HL-60 (cell line): ENCODE measurements at regions not wholly inside any gene's neighbourhood (a gene's known extent, or its start where the extent isn't known, plus 50 kb on each side); places are given as distances from the start of the nearest gene placed in this dataset.
"Not testable (repeated sequence)": the region's sequence is repeated elsewhere in the genome, so short reads cannot be mapped to it uniquely, and the experiment has no call there.

Experiments
- DNase-seq, 2 experiments: peaks; one replicate each; pipeline ENCODE4 v3.0.0-alpha.2; 2010 to 2020; ENCODE audit warnings: low read depth in 1 of 2, low spot score in 1 of 2
- H3K27ac ChIP-seq: fragments of 250-450 bp; sonication (Bioruptor Pico); replicated peaks from 2 replicates; pipeline ENCODE4 v1.5.1; 2020; ENCODE audit warnings: mild to moderate bottlenecking, moderate library complexity
- H3K27me3 ChIP-seq: fragments of 250-450 bp; sonication (Bioruptor Pico); 2 replicates; pipeline ENCODE4 v1.5.1; 2021; ENCODE audit warnings: mild to moderate bottlenecking, moderate library complexity; ENCODE audit not compliant: insufficient read depth, poor library complexity, severe bottlenecking
- H3K4me3 ChIP-seq: replicated peaks from 2 replicates; pipeline ENCODE4 v1.5.1; 2011; ENCODE audit warnings: mild to moderate bottlenecking, control low read depth, low read length; ENCODE audit not compliant: insufficient read depth
- GABPA ChIP-seq: IDR thresholded peaks from 2 replicates; pipeline ENCODE4 v1.6.1; 2012; ENCODE audit warnings: low read depth
- POLR2AphosphoS5 ChIP-seq: IDR thresholded peaks from 2 replicates; pipeline ENCODE4 v1.6.1; 2012; ENCODE audit warnings: low read depth
- SPI1 ChIP-seq: IDR thresholded peaks from 2 replicates; pipeline ENCODE4 v1.6.1; 2012; ENCODE audit warnings: low read depth, mild to moderate bottlenecking, borderline replicate concordance
- TF ChIP-seq, protein P1 (sequence below): IDR thresholded peaks from one replicate; pipeline ENCODE4 v1.5.1; 2011; ENCODE audit warnings: low read length, control low read depth, inconsistent platforms; ENCODE audit not compliant: insufficient read depth
- TF ChIP-seq, protein P2 (sequence below): IDR thresholded peaks from 2 replicates; pipeline ENCODE4 v1.6.1; 2012; ENCODE audit warnings: low read depth; ENCODE audit not compliant: insufficient replicate concordance

DNA sequence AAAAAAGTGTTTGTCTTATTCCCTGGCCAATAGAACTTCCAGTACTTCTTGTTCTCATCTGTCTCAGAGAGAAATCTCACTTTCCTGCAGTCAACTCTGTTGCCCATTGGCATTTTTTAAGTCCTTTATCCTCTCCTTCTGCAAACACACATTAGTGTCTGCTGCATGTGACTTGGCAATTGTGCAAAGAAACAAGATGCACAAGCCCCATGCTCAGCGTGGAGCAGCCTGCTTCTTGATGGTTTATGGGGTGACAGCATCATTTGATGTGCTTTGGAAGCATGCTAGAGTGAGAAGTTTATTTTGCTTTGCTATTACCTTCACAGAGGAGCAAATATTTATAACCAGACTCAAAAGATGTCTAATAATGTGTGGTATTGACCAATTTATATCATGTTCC, 238.2 kb downstream of the FAT3 start:
- H3K27ac ChIP-seq: no peak overlapping the region
- TF ChIP-seq SPI1: no peak
- TF ChIP-seq GABPA: no peak
- no peak for TF ChIP-seq POLR2AphosphoS5
- TF ChIP-seq, protein P1, sequence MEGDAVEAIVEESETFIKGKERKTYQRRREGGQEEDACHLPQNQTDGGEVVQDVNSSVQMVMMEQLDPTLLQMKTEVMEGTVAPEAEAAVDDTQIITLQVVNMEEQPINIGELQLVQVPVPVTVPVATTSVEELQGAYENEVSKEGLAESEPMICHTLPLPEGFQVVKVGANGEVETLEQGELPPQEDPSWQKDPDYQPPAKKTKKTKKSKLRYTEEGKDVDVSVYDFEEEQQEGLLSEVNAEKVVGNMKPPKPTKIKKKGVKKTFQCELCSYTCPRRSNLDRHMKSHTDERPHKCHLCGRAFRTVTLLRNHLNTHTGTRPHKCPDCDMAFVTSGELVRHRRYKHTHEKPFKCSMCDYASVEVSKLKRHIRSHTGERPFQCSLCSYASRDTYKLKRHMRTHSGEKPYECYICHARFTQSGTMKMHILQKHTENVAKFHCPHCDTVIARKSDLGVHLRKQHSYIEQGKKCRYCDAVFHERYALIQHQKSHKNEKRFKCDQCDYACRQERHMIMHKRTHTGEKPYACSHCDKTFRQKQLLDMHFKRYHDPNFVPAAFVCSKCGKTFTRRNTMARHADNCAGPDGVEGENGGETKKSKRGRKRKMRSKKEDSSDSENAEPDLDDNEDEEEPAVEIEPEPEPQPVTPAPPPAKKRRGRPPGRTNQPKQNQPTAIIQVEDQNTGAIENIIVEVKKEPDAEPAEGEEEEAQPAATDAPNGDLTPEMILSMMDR: no peak
- TF ChIP-seq, protein P2, sequence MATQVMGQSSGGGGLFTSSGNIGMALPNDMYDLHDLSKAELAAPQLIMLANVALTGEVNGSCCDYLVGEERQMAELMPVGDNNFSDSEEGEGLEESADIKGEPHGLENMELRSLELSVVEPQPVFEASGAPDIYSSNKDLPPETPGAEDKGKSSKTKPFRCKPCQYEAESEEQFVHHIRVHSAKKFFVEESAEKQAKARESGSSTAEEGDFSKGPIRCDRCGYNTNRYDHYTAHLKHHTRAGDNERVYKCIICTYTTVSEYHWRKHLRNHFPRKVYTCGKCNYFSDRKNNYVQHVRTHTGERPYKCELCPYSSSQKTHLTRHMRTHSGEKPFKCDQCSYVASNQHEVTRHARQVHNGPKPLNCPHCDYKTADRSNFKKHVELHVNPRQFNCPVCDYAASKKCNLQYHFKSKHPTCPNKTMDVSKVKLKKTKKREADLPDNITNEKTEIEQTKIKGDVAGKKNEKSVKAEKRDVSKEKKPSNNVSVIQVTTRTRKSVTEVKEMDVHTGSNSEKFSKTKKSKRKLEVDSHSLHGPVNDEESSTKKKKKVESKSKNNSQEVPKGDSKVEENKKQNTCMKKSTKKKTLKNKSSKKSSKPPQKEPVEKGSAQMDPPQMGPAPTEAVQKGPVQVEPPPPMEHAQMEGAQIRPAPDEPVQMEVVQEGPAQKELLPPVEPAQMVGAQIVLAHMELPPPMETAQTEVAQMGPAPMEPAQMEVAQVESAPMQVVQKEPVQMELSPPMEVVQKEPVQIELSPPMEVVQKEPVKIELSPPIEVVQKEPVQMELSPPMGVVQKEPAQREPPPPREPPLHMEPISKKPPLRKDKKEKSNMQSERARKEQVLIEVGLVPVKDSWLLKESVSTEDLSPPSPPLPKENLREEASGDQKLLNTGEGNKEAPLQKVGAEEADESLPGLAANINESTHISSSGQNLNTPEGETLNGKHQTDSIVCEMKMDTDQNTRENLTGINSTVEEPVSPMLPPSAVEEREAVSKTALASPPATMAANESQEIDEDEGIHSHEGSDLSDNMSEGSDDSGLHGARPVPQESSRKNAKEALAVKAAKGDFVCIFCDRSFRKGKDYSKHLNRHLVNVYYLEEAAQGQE: no peak
- no peaks in the 10 kb centered on the region for H3K27me3 ChIP-seq
- H3K4me3 ChIP-seq: no peak overlapping the region
- DNase-seq: no peak

DNA sequence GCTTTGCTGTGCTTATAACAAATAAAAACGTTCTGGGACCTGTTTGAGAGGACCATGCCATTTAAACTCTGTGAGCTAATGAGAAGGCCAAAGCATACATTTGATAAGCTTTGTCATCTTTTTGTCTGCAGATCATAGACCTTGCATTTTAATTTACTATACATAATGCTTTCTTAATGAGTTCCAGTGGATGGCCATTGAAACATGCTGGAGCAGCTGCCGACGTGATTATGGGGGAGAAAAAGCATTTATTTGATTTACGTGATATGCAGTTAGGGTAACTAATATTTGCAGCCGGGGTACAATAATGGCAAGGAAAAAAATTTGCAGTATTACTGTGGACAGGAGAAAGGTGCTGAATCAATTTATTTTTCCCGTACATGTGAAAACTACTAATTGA, 240.2 kb downstream of the FAT3 start:
- Histone ChIP-seq H3K4me3 (no peak overlapping the region), H3K27me3 (no peaks in the 10 kb centered on the region), H3K27ac (no peak overlapping the region)
- TF ChIP-seq POLR2AphosphoS5: no peak
- TF ChIP-seq, protein P2: no peak
- TF ChIP-seq, protein P1: no peak
- TF ChIP-seq SPI1: no peak
- TF ChIP-seq GABPA: no peak
- DNase-seq: no peak

DNA sequence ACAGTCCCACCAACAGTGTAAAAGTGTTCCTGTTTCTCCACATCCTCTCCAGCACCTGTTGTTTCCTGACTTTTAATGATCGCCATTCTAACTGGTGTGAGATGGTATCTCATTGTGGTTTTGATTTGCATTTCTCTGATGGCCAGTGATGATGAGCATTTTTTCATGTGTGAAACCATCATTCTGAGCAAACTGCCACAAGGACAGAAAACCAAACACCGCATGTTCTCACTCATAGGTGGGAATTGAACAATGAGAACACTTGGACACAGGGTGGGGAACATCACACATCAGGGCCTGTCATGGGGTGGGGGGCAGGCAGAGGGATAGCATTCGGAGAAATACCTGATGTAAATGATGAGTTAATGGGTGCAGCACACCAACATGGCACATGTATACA, 240.8 kb downstream of the FAT3 start:
- not testable (repeated sequence) for H3K27ac ChIP-seq, DNase-seq, H3K27me3 ChIP-seq, H3K4me3 ChIP-seq

DNA sequence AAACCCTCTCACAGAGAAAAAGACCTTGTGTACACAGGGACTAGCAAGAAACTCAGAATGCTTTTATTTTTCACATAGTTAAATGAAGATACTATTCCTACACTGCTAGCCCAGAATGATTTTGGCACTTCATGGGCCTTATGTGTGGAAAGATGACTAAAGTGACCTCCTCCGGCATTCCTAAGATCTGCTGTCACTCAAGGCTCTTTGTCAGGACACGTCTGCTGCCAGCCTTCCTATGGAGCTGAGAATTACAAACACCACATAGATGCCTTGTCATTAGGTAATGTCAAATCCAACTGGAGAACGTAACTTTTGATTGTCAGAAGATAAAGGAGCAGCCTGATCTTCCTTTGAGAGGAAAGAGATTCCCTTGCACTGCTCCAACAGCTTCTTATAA, 249.1 kb downstream of the FAT3 start:
- H3K4me3 ChIP-seq: no peak overlapping the region
- no peak overlapping the region for H3K27ac ChIP-seq
- DNase-seq: no peak
- H3K27me3 ChIP-seq: no peaks in the 10 kb centered on the region
- no peak for TF ChIP-seq POLR2AphosphoS5
- TF ChIP-seq, protein P1: no peak
- TF ChIP-seq, protein P2: no peak
- no peak for TF ChIP-seq GABPA
- TF ChIP-seq SPI1: no peak
